GM23338 (cell line): ENCODE measurements at regions not wholly inside any gene's neighbourhood (a gene's known extent, or its start where the extent isn't known, plus 50 kb on each side); places are given as distances from the start of the nearest gene placed in this dataset.

ENCODE experiments used
- ATAC-seq: fragments of 200-7000 bp; cut with Tn5 transposase; 3 replicates; pipeline ENCODE4 v1.9.1; 2020
- DNase-seq: peaks from one replicate; pipeline ENCODE4 v3.0.0-alpha.2; 2015; ENCODE audit warnings: low spot score
- H2AFZ ChIP-seq: fragments of 200-600 bp; sonication (generic); 2 replicates; pipeline ENCODE4 v1.8.0; 2016; ENCODE audit warnings: antibody characterized with exemption, mild to moderate bottlenecking, moderate library complexity
- H3F3A ChIP-seq: fragments of 200-600 bp; sonication (generic); replicated peaks from 2 replicates; pipeline ENCODE4 v1.8.0; 2017; ENCODE audit warnings: antibody characterized with exemption, mixed run types, low read depth
- H3K27ac ChIP-seq: fragments of 200-600 bp; sonication (generic); 2 replicates; pipeline ENCODE4 v1.6.1; 2016; ENCODE audit warnings: low read depth
- H3K27me3 ChIP-seq: fragments of 200-600 bp; sonication (generic); 2 replicates; pipeline ENCODE4 v1.8.0; 2016; ENCODE audit warnings: mild to moderate bottlenecking, mixed run types, moderate library complexity; ENCODE audit not compliant: insufficient read depth
- H3K36me3 ChIP-seq: fragments of 200-600 bp; sonication (generic); 2 replicates; pipeline ENCODE4 v1.8.0; 2016; ENCODE audit warnings: mild to moderate bottlenecking; ENCODE audit not compliant: insufficient read depth
- H3K4me1 ChIP-seq: fragments of 200-600 bp; sonication (generic); 2 replicates; pipeline ENCODE4 v1.8.0; 2016; ENCODE audit warnings: mild to moderate bottlenecking, moderate library complexity; ENCODE audit not compliant: insufficient read depth
- H3K4me2 ChIP-seq: fragments of 200-600 bp; sonication (generic); 2 replicates; pipeline ENCODE4 v1.7.1; 2017; ENCODE audit warnings: mixed run types
- H3K4me3 ChIP-seq: fragments of 200-600 bp; sonication (generic); 2 replicates; pipeline ENCODE4 v1.6.1; 2016; ENCODE audit warnings: mixed run types
- H3K79me2 ChIP-seq: fragments of 200-600 bp; sonication (generic); replicated peaks from 2 replicates; pipeline ENCODE4 v1.8.0; 2017; ENCODE audit warnings: mild to moderate bottlenecking; ENCODE audit not compliant: insufficient read depth
- H3K9me2 ChIP-seq: fragments of 200-600 bp; sonication (generic); 2 replicates; pipeline ENCODE4 v1.8.0; 2017; ENCODE audit not compliant: insufficient read depth
- H4K20me1 ChIP-seq: fragments of 200-600 bp; sonication (generic); replicated peaks from 2 replicates; pipeline ENCODE4 v1.8.0; 2017; ENCODE audit warnings: mild to moderate bottlenecking; ENCODE audit not compliant: insufficient read depth
- H3K27ac Mint-ChIP-seq: 2 replicates; pipeline ENCODE4 v1.8.0; 2020; ENCODE audit warnings: inconsistent platforms, mild to moderate bottlenecking, moderate library complexity, mixed read lengths
- H3K27me3 Mint-ChIP-seq: 3 replicates; pipeline ENCODE4 v1.8.0; 2022; ENCODE audit warnings: low read depth, mild to moderate bottlenecking, moderate library complexity, mixed read lengths, inconsistent platforms; ENCODE audit not compliant: insufficient read depth, poor library complexity
- H3K36me3 Mint-ChIP-seq: 3 replicates; pipeline ENCODE4 v1.8.0; 2021; ENCODE audit warnings: low read depth, mild to moderate bottlenecking, inconsistent platforms, moderate library complexity, mixed read lengths
- H3K4me1 Mint-ChIP-seq: 3 replicates; pipeline ENCODE4 v1.8.0; 2020; ENCODE audit warnings: mild to moderate bottlenecking, inconsistent platforms, mixed read lengths
- H3K4me3 Mint-ChIP-seq: 3 replicates; pipeline ENCODE4 v1.8.0; 2021; ENCODE audit warnings: moderate library complexity, mild to moderate bottlenecking, inconsistent platforms, mixed read lengths
- H3K9me3 Mint-ChIP-seq: 3 replicates; pipeline ENCODE4 v1.8.0; 2020; ENCODE audit warnings: moderate library complexity, mild to moderate bottlenecking, inconsistent platforms, mixed read lengths
- CREB1 ChIP-seq: fragments of 250-450 bp; sonication (Bioruptor Pico); IDR thresholded peaks from 2 replicates; pipeline ENCODE4 v1.5.0; 2020; ENCODE audit warnings: low read depth, mild to moderate bottlenecking, moderate library complexity
- ETS1 ChIP-seq: IDR thresholded peaks from 2 replicates; pipeline ENCODE4 v1.6.1; 2016; ENCODE audit warnings: antibody characterized with exemption
- EZH2 ChIP-seq: fragments of 200-600 bp; sonication (generic); IDR thresholded peaks from one replicate; pipeline ENCODE4 v1.8.0; 2017; ENCODE audit warnings: antibody characterized with exemption, mild to moderate bottlenecking, low read depth; ENCODE audit not compliant: unreplicated experiment
- EZH2phosphoT487 ChIP-seq: fragments of 200-600 bp; sonication (generic); IDR thresholded peaks from one replicate; pipeline ENCODE4 v1.8.1; 2018; ENCODE audit warnings: antibody characterized with exemption; ENCODE audit not compliant: unreplicated experiment
- JUNB ChIP-seq: IDR thresholded peaks from one replicate; pipeline ENCODE4 v1.6.1; 2016; ENCODE audit warnings: antibody characterized with exemption; ENCODE audit not compliant: unreplicated experiment
- NANOG ChIP-seq: IDR thresholded peaks from 2 replicates; pipeline ENCODE4 v1.6.1; 2016; ENCODE audit warnings: antibody characterized with exemption, borderline replicate concordance
- POLR2AphosphoS5 ChIP-seq: IDR thresholded peaks from 2 replicates; pipeline ENCODE4 v1.6.1; 2016; ENCODE audit warnings: antibody characterized with exemption, low read depth
- REST ChIP-seq: IDR thresholded peaks from one replicate; pipeline ENCODE4 v1.6.1; 2018; ENCODE audit warnings: antibody characterized with exemption; ENCODE audit not compliant: unreplicated experiment
- STAT1 ChIP-seq: IDR thresholded peaks from one replicate; pipeline ENCODE4 v1.6.1; 2016; ENCODE audit warnings: antibody characterized with exemption; ENCODE audit not compliant: unreplicated experiment
- ZNF114 ChIP-seq: fragments of 250-450 bp; sonication (Bioruptor Pico); IDR thresholded peaks from 2 replicates; pipeline ENCODE4 v1.5.0; 2020; ENCODE audit warnings: mild to moderate bottlenecking, moderate library complexity
- ZNF331 ChIP-seq: fragments of 250-450 bp; sonication (Bioruptor Pico); IDR thresholded peaks from 2 replicates; pipeline ENCODE4 v1.5.0; 2020; ENCODE audit warnings: low read depth, mild to moderate bottlenecking, moderate library complexity
- ZNF462 ChIP-seq: fragments of 250-450 bp; sonication (Bioruptor Pico); IDR thresholded peaks from 2 replicates; pipeline ENCODE4 v1.5.0; 2020; ENCODE audit warnings: mild to moderate bottlenecking, moderate library complexity
- TF ChIP-seq, protein P1 (sequence below), 2 experiments: fragments of 200-600 bp in 1 of 2; sonication (generic) in 1 of 2; conservative IDR thresholded peaks; 2 replicates each; pipeline versions ENCODE4 v1.5.1 to v1.6.1; 2016 to 2017; ENCODE audit warnings: antibody characterized with exemption in 2 of 2, low read depth in 2 of 2, mild to moderate bottlenecking in 2 of 2, moderate library complexity in 1 of 2

DNA sequence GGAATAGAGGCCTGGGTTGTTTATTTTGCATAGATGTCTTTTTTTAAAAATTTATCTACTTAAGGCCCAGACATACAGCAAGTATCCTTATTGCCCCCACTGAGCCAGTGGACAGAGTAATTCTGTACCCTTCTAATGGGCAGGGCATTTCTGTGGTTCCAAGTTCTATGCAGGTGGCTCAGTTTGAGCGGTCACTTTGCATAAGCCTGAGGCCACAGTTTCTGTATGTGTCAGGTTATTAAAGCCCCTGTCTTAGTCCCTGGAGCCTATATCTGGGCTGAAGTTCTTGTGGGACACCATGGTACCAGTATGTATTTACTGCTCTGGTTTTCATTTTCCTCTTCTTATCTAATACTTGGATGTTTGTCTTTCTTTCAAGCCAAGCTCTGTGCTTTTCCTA is 168.8 kb downstream of the MID1IP1 start:
- Mint-ChIP-seq H3K27ac (no peak overlapping the region), H3K4me1 (peaks cover 7% of the 10 kb centered on the region; the same call in 2 of the 3 replicates), H3K27me3 (peaks cover 4% of the 10 kb centered on the region), H3K9me3 (no peaks in the 10 kb centered on the region), H3K36me3 (no peaks in the 10 kb centered on the region), H3K4me3 (no peak overlapping the region)
- H3F3A ChIP-seq = no peaks in the 10 kb centered on the region
- H3K4me1 ChIP-seq = no peaks in the 10 kb centered on the region
- no peaks in the 10 kb centered on the region for H3K27me3 ChIP-seq
- H4K20me1 ChIP-seq = no peaks in the 10 kb centered on the region
- H3K4me2 ChIP-seq = no peak overlapping the region
- DNase-seq (no peak), ATAC-seq (no peak)
- TF ChIP-seq REST (no peak), JUNB (no peak), ZNF462 (CRISPR knock-in tag) (no peak), EZH2phosphoT487 (no peak), ZNF331 (CRISPR knock-in tag) (no peak), STAT1 (no peak), EZH2 (no peak), ETS1 (no peak), CREB1 (no peak), ZNF114 (CRISPR knock-in tag) (no peak), NANOG (no peak), POLR2AphosphoS5 (no peak)
- TF ChIP-seq, protein P1, sequence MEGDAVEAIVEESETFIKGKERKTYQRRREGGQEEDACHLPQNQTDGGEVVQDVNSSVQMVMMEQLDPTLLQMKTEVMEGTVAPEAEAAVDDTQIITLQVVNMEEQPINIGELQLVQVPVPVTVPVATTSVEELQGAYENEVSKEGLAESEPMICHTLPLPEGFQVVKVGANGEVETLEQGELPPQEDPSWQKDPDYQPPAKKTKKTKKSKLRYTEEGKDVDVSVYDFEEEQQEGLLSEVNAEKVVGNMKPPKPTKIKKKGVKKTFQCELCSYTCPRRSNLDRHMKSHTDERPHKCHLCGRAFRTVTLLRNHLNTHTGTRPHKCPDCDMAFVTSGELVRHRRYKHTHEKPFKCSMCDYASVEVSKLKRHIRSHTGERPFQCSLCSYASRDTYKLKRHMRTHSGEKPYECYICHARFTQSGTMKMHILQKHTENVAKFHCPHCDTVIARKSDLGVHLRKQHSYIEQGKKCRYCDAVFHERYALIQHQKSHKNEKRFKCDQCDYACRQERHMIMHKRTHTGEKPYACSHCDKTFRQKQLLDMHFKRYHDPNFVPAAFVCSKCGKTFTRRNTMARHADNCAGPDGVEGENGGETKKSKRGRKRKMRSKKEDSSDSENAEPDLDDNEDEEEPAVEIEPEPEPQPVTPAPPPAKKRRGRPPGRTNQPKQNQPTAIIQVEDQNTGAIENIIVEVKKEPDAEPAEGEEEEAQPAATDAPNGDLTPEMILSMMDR (conservative IDR thresholded peaks at IDR 0.05; ENCODE audit: low read depth in 2 of 2) = no peak
- H3K36me3 ChIP-seq = no peaks in the 10 kb centered on the region
- H3K9me2 ChIP-seq = no peaks in the 10 kb centered on the region
- no peaks in the 10 kb centered on the region for H3K79me2 ChIP-seq
- no peak overlapping the region for H3K27ac ChIP-seq
- no peak overlapping the region for H3K4me3 ChIP-seq
- no peak overlapping the region for H2AFZ ChIP-seq
